ENCODE measurements at regions not wholly inside any gene's neighbourhood (a gene's known extent, or its start where the extent isn't known, plus 50 kb on each side); places are given as distances from the start of the nearest gene placed in this dataset.

GRCh38 chr22:26922806-26923205 lies 265.4 kb downstream of the MIAT start:
- CTCF ChIA-PET, result interaction anchor here (0.6 kb wide), 1 partner anchor 553 kb away, joined by 4 read pairs; no protein-coding TSS in a partner anchor
- TF ChIP-seq, protein P1, sequence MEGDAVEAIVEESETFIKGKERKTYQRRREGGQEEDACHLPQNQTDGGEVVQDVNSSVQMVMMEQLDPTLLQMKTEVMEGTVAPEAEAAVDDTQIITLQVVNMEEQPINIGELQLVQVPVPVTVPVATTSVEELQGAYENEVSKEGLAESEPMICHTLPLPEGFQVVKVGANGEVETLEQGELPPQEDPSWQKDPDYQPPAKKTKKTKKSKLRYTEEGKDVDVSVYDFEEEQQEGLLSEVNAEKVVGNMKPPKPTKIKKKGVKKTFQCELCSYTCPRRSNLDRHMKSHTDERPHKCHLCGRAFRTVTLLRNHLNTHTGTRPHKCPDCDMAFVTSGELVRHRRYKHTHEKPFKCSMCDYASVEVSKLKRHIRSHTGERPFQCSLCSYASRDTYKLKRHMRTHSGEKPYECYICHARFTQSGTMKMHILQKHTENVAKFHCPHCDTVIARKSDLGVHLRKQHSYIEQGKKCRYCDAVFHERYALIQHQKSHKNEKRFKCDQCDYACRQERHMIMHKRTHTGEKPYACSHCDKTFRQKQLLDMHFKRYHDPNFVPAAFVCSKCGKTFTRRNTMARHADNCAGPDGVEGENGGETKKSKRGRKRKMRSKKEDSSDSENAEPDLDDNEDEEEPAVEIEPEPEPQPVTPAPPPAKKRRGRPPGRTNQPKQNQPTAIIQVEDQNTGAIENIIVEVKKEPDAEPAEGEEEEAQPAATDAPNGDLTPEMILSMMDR (conservative IDR thresholded peaks at IDR 0.05; ENCODE audit: low read depth), result no peak
- H3K27ac ChIP-seq, result no peak overlapping the region
- POLR2A ChIA-PET (ENCODE audit: low non-redundant PET), result no interaction called here
- peak; percentile 11 for DNase-seq (ENCODE audit: low spot score)

- TF ChIP-seq, protein P1 (conservative IDR thresholded peaks at IDR 0.05; ENCODE audit: low read depth), result no peak
- no peak for DNase-seq (ENCODE audit: low spot score)
- CTCF ChIA-PET, result interaction anchor here (0.6 kb wide), 1 partner anchor 552 kb away, joined by 4 read pairs; no protein-coding TSS in a partner anchor
- H3K27ac ChIP-seq, result no peak overlapping the region
- POLR2A ChIA-PET (ENCODE audit: low non-redundant PET), result no interaction called here
Observed at GRCh38 chr22:26923531-26923930, 266.1 kb downstream of the MIAT start.

- no peak for DNase-seq (ENCODE audit: low spot score)
Observed at GRCh38 chr22:26927821-26928220, 270.4 kb downstream of the MIAT start.

DNA sequence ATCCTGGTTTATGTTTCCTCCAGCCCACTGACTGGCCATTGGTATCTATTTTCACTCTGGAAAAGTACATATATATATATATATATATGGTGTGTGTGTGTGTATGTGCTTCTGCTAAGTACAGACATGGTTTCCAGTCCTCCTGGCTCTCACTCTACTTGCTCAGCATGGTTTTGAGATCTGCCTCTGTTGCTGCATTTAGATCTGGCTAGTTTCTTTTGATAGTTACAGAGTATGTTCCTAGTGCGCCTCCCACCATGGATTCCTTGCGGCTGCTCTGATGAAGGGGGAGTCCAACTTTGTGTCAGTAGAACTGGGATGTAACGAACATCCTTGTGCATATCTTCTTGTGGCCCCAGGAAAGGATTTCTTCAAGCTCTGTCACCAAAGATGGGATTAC lies 274.1 kb downstream of the MIAT start:
- POLR2A ChIA-PET (ENCODE audit: low non-redundant PET), result no interaction called here
- CTCF ChIA-PET, result no interaction called here
- TF ChIP-seq, protein P1 (conservative IDR thresholded peaks at IDR 0.05; ENCODE audit: low read depth), result no peak
- no peak overlapping the region for H3K27ac ChIP-seq
- no peak for DNase-seq (ENCODE audit: low spot score)

More at GRCh38 chr22:26927821-26928220, 270.4 kb downstream of the MIAT start:
- ChIA-PET CTCF (no interaction called here), POLR2A (ENCODE audit: low non-redundant PET) (no interaction called here)
- TF ChIP-seq, protein P1 (conservative IDR thresholded peaks at IDR 0.05; ENCODE audit: low read depth), result no peak
- H3K27ac ChIP-seq, result no peak overlapping the region

GRCh38 chr22:26933105-26933590 lies 275.8 kb downstream of the MIAT start:
- ChIA-PET POLR2A (ENCODE audit: low non-redundant PET) (no interaction called here), CTCF (no interaction called here)
- no peak for DNase-seq (ENCODE audit: low spot score)
- H3K27ac ChIP-seq, result no peak overlapping the region
- TF ChIP-seq, protein P1 (conservative IDR thresholded peaks at IDR 0.05; ENCODE audit: low read depth), result no peak

GRCh38 chr22:26937213-26937612 lies 279.8 kb downstream of the MIAT start:
- TF ChIP-seq, protein P1 (conservative IDR thresholded peaks at IDR 0.05; ENCODE audit: low read depth), result no peak
- DNase-seq (ENCODE audit: low spot score), result no peak
- CTCF ChIA-PET, result no interaction called here
- no peak overlapping the region for H3K27ac ChIP-seq
- POLR2A ChIA-PET (ENCODE audit: low non-redundant PET), result no interaction called here

DNA sequence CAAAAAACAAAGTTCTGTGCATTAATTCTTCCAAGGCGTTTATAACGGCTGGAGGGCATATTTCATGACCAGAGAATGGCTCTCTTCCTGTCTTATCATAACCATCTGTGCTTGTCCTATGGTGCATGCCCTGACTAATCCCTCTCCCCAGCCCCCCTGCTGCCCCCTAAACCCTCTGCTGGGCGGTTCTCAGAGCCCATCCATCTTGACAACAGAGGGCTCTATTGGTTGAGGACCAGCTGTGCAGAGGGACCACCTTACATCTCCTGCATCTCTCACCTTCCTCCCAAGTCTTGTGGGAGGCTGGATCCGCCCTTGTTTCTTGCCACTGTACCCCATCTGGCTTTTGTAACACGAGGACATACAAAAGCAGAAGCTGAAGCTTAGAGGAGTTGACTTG lies 282.1 kb downstream of the MIAT start:
- ChIA-PET CTCF (no interaction called here), POLR2A (ENCODE audit: low non-redundant PET) (no interaction called here)
- TF ChIP-seq, protein P1 (conservative IDR thresholded peaks at IDR 0.05; ENCODE audit: low read depth), result no peak
- no peak for DNase-seq (ENCODE audit: low spot score)
- no peak overlapping the region for H3K27ac ChIP-seq
